HG03196 (cell line): ENCODE measurements at regions not wholly inside any gene's neighbourhood (a gene's known extent, or its start where the extent isn't known, plus 50 kb on each side); places are given as distances from the start of the nearest gene placed in this dataset.
"Not testable (repeated sequence)": the region's sequence is repeated elsewhere in the genome, so short reads cannot be mapped to it uniquely, and the experiment has no call there.

Experiments
- ATAC-seq: cut with Tn5 transposase; IDR thresholded peaks from one replicate; pipeline ENCODE4 v1.9.1; 2021; ENCODE audit not compliant: unreplicated experiment

GRCh38 chr7:97234494-97234893 lies 117.0 kb downstream of the SDHAF3 start:
- not testable (repeated sequence) for ATAC-seq

DNA sequence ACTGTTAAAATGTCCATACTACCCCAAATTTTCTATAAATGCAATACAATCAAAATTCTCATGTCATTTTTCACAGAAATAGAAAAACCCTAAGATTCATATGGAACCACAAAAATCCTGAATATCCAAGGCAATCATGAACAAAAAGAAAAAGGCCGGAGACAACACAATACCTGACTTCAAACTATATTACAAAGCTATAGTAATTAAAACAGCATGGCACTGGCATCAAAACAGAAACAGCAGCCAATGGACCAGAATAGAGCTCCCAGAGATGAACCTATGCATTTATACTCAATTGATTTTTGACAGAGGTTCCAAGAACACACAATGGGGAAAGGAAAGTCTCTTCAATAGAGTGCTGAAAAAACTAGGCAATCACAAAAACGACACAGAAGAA lies 128.8 kb downstream of the SDHAF3 start:
- no peak for ATAC-seq

DNA sequence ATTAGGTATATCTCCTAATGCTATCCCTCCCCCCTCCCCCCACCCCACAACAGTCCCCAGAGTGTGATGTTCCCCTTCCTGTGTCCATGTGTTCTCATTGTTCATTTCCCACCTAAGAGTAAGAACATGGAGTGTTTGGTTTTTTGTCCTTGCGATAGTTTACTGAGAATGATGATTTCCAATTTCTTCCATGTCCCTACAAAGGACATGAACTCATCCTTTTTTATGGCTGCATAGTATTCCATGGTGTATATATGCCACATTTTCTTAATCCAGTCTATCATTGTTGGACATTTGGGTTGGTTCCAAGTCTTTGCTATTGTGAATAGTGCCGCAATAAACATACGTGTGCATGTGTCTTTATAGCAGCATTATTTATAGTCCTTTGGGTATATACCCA lies 140.7 kb downstream of the SDHAF3 start:
- not testable (repeated sequence) for ATAC-seq

DNA sequence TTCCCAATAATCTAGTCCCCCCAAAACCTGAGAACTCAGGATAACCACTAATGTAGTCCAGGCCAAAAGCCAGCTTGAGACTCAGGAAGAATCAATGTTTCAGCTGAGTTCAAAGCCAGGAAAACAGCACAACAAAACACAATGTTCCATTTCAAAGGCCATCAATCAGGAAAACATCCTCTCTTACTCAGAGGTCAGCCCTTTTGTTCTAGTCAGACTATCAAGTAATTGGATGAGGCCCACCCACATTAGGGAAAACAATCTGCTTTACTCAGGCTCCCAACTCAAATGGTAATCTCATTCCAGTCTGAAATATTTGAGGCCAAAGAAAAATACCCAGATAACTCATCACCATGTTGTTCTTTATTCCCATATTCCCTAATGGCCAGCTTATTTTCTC lies 152.2 kb downstream of the SDHAF3 start:
- ATAC-seq = no peak

DNA sequence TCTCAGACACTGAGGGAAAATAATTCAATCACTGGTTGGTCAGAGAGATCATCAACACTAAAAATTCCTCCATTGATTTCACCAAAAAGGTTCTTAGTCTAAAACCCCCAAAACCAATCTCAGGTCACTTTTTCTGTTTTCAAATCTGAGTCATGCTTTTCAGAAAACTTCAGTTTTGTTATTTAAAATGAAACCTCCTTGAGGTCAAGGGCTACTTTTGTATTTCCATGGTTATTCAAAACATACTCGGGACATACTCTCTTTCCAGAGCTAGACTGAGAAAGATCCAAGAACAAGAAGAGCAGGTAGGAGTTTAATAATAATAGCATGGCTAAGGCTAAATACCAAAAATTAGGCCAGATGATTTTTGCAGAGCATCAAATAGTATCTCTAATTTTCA lies 152.8 kb downstream of the SDHAF3 start:
- no peak for ATAC-seq

DNA sequence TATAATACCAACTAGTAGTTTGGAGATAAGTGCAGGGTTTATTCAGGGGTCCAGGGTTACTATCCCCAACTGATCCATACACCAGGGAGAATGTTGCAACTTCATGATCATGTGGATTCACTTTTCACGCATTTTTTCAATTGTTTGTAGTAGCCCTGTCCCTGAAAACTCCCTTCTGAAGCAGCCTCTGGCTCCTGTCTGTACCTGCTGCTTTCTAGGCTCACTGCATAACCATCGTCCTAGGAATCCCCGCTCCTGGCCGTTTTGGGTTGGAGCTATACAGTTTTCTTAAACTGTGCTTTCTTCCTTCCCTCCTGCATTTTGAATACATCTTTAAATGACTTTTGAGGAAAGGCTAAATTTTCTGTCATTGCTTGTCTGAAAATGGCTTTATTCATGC lies 154.1 kb downstream of the SDHAF3 start:
- ATAC-seq = no peak

GRCh38 chr7:97272237-97272975 lies 154.9 kb downstream of the SDHAF3 start:
- ATAC-seq = no peak

DNA sequence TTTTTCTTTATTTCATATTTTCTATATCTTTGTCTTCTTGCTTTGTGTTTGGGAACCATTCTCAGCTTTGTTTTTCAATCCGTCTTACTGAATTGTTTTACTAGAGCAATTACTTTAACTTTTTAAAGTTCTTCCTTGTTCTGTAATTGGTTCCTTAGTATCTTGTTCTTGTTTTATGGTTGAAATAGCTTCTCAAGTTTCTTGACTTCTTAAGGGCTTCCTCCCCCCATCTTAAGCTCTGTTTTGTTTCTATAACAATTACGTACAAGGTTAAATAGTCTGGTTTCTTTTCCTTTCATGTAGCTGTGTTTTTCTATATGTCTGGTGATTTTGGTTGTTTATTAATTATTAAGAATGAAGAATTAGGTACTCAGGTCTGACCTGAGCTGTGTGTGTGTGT lies 158.0 kb downstream of the SDHAF3 start:
- ATAC-seq = no peak

DNA sequence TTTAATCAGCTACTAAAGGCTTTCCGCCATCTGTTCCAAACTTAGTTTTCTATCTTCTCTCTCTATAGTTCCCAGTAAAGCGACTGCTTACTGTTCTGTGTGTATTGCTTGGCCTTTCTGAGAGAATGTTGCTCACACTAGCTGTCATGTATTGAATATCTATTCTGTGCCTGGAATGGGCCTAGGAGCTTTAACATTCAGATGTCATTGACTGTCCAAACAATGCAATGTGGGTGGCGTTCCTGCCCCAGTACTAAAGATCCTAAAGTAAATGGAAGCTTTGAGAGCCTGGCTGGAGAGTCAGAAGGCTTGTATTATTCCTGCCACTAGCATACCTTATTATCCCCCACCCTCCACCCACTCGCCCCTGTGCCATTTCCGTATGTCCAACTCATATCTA lies 163.5 kb downstream of the SDHAF3 start:
- ATAC-seq = no peak

DNA sequence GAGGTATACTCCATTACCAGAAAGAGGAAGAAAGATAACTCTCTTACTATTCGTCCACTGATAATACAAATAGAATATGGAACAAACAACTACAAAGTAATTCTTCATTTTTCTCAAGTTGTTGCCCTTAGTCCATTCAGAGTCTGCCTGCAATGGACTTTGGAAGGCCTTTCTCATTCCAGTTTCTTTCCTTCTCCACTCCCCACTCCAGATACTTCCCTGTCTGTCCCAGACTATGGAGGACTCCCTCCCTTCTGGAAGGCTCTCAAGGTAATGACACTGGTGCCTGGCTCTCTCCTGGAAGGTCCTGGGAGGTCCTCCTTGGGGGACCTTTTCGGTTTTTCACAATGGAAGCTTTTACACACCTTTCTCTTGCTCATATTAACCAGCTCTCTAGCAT lies 167.8 kb downstream of the SDHAF3 start:
- no peak for ATAC-seq

DNA sequence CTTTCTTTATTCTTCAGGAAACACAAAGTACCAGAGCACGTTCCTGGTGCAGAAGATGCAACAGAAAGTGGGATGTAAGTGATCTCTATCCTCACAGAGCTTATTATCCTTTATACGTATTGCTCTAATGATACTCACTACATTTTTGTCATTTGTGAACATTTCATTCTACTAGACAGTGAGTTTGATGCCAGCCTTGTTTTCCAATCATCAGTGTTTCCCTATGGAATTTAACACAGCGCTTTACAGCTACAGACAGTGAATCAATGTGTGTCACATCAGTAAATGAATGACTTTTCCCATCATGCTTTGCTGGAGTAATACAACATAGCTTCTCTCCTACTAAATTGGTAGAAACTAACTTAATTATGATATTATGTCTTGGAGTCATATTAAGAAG lies 175.5 kb downstream of the SDHAF3 start:
- ATAC-seq = no peak

DNA sequence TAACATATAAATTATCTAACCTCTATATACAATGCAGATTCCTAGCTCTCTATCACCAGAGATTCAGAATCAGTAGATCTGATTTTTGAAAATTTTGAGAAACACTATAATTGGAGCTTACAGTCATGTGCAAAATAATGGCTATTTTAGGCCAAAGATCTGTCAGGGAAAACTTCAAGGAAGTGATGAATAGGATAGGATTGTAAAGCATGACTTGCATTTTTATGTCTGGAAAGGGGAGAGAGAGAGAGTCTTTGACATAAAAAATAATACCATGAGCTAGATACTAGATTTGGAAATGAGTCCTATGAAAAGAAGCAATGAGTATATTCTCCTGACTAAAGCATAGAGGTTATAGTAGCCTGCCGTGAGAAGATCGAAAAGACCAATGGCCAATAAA lies 181.1 kb downstream of the SDHAF3 start:
- ATAC-seq = no peak

GRCh38 chr7:97305589-97305988 lies 188.1 kb downstream of the SDHAF3 start:
- no peak for ATAC-seq

DNA sequence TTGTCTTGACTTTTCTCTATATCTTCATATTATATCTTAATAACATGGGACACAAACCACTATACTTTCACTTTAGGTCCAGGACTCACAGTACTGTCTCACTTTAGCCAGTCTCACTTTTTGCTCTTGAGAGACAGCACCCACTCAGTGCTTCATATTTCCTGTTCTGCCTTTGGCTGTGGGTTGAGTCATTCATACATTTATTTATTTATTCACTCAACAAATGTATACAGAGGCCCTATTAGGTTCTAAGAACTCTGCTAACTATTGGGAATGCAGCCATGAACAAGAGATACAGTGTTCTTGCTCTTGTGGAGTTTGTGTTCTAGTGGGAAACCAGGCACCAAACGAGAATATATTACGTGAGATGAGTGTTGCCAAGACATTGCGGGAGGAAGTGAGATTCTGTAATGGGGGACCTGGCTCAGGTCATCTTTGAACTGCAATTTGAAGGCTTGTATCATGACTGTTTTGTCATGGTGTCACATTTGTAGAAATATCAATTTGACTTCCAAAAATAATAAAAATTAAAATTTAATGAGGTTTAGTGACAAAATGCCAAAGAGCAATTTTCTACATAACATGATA lies 190.1 kb downstream of the SDHAF3 start:
- no peak for ATAC-seq

- ATAC-seq = no peak
Observed at GRCh38 chr7:97313900-97314299, 196.4 kb downstream of the SDHAF3 start.

DNA sequence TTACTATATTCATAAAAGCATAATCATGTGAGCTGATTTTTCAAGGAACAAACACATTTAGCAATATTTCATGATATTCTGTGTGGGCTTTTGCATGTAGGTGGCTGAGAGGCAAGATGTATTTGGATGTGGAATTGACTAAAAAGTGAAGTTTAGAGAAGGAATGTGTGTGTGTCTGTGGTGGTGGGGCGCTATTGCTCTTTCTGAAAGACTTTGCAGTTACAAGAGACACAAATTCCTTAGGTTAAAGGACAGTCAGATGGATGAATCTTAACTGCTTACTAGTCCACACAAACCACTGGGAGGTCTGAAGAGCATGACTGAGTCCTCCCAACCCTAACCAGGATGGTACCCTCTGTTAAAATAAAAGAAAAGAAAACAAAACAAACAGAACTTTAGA lies 200.1 kb downstream of the SDHAF3 start:
- ATAC-seq = no peak

DNA sequence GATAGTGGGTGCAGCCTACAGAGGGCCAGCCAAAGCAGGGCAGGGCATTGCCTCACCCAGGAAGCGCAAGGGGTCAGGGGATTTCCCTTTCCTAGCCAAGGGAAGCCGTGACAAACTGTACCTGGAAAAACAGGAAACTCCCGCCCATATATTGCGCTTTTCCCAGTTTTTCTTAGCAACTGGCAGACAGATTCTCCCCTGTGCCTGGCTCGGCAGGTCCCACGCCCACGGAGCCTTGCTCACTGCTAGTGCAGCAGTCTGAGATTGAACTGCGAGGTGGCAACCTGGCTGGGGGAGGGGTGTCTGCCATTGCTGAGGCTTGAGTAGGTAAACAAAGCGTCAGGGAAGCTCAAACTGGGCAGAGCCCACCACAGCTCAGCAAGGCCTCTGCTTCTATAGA lies 212.4 kb downstream of the SDHAF3 start:
- not testable (repeated sequence) for ATAC-seq

GRCh38 chr7:97337849-97338248 lies 220.4 kb downstream of the SDHAF3 start:
- ATAC-seq = no peak

GRCh38 chr7:97342512-97342911 lies 225.0 kb downstream of the SDHAF3 start:
- no peak for ATAC-seq

DNA sequence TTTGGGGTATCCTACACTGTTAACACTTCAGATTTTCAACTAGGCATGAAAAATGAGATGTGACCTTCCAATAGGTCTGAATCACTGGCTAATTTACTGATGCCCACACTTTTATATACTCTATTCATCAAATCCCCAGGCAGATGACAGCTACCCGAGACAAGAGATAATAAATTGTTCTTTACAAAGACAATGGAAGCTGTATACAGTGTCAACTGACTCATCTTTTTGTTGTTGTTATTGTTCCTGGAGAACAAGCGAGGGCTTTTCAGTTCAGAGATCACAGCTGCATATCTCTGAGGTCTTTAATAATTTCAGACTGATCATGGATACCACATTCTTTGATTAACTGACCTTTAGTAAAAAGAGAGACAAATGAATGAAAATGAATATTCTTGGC lies 228.9 kb downstream of the SDHAF3 start:
- ATAC-seq = no peak

- no peak for ATAC-seq
Observed at GRCh38 chr7:97351488-97351887, 234.0 kb downstream of the SDHAF3 start.

DNA sequence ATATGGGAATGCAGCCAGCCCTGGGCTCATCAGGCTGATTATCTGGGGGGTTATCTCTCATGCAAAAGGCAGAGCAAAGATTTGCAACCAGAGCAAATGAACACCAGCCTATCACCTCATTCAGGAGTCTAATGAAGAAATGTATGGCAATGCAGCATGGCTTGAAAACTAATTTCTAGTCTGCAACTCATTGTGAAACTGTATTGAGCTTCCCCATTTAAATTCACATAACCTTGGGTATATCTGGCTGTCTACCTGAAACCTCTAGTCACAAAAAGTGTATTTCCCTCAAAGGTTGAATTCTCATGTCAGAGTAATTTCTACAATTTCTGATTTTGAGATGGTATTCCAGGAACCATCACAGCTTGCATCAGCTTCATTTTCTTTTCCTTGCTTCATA lies 240.0 kb downstream of the SDHAF3 start:
- no peak for ATAC-seq

DNA sequence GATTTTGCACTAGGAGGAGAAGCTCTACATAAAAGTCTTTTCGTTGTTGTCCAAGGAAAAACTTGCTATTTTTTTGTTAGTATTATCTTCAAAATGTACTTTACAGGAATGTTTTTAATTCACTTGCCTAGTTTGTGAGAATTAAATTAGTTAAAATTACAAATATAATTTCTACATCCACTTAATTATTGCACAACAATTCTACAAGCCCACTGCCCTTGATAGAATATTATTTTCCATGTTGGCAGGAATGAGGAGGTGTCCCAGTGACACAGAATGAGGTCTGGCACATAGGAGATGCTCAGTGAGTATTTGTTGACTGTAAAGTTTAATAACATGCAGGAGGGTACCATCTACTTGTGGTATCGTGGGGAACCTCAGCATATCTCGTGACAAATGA lies 255.4 kb downstream of the SDHAF3 start:
- no peak for ATAC-seq
